ENCODE measurements at regions not wholly inside any gene's neighbourhood (a gene's known extent, or its start where the extent isn't known, plus 50 kb on each side); places are given as distances from the start of the nearest gene placed in this dataset.

DNA sequence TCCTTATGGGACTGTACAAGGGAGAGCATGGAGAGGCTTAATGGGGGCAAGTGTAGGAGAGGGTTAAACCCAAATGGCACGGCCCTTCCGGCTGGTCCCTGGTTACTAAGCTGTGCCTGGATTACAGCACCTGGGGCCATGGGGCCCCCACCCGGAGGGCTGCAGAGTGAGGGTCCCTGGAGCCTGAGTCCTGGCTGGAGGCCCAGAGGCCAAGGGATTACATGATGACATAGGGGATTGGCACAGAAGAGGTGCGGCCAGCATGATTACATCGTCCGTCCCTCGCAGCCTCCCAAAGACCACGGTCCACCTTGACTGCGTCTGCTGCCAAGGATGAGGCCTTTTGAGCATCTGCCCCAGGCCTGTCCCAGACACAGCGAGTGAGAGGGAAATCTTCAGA is 149.4 kb downstream of the URI1 start:
- DNase-seq (ENCODE audit: low read depth) (no peak), FAIRE-seq (no peak)
- Mint-ChIP-seq H3K9me3 (ENCODE audit: unreplicated experiment) (peaks cover 5% of the 10 kb centered on the region), H3K27me3 (ENCODE audit: low read depth, unreplicated experiment) (peaks cover 33% of the 10 kb centered on the region), H3K36me3 (ENCODE audit: low read depth, unreplicated experiment) (no peaks in the 10 kb centered on the region), H3K4me1 (ENCODE audit: low read depth, unreplicated experiment) (no peaks in the 10 kb centered on the region), H3K4me3 (ENCODE audit: unreplicated experiment) (no peak overlapping the region), H3K27ac (ENCODE audit: unreplicated experiment) (no peak overlapping the region)
- Histone ChIP-seq H3K27me3 (ENCODE audit: insufficient read depth, low read length) (no peaks in the 10 kb centered on the region), H3K9ac (ENCODE audit: low read length) (no peak overlapping the region), H3K36me3 (ENCODE audit: insufficient read depth, low read length) (no peaks in the 10 kb centered on the region), H4K20me1 (ENCODE audit: insufficient read depth, low read length) (no peaks in the 10 kb centered on the region), H3K9me3 (ENCODE audit: insufficient read depth, low read depth, low read length) (no peaks in the 10 kb centered on the region), H3K27ac (ENCODE audit: low read depth, low read length) (no peak overlapping the region), H3K4me2 (ENCODE audit: low read length) (no peak overlapping the region), H3K4me3 (ENCODE audit: insufficient read depth, low read depth, low read length) (no peak overlapping the region), H2AFZ (ENCODE audit: low read depth, low read length) (no peak overlapping the region), H3K4me1 (ENCODE audit: insufficient read depth, low read length) (no peaks in the 10 kb centered on the region), H3K79me2 (ENCODE audit: insufficient read depth, low read length) (no peaks in the 10 kb centered on the region)
- no peak for TF ChIP-seq EZH2 (IDR thresholded peaks at IDR 0.05; ENCODE audit: insufficient read depth, low read length)

DNA sequence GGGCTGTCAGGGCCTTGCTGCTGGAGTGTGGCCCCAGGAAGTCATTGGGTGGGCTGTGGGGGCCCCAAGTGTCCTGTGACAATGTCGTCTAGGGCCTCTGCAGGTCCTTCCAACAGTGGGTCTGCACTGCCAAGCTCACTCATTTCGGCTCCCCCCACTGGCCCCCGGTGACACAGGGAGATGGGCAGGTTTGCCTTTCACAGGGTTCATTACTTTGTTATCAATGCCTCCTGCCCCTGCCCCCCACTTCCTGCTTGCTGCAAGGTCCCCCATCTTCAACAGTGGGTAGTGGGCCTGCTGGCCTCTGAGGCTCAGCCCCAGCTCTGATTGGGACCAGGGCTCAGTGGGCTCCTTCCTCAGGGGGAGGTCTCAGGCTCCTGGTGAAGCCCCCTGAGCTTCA is 149.8 kb downstream of the URI1 start:
- H4K20me1 ChIP-seq (ENCODE audit: insufficient read depth, low read length), result no peaks in the 10 kb centered on the region
- Mint-ChIP-seq H3K4me1 (ENCODE audit: low read depth, unreplicated experiment) (no peaks in the 10 kb centered on the region), H3K27ac (ENCODE audit: unreplicated experiment) (no peak overlapping the region), H3K9me3 (ENCODE audit: unreplicated experiment) (peaks cover 5% of the 10 kb centered on the region), H3K27me3 (ENCODE audit: low read depth, unreplicated experiment) (peaks cover 37% of the 10 kb centered on the region), H3K4me3 (ENCODE audit: unreplicated experiment) (no peak overlapping the region), H3K36me3 (ENCODE audit: low read depth, unreplicated experiment) (no peaks in the 10 kb centered on the region)
- H3K4me1 ChIP-seq (ENCODE audit: insufficient read depth, low read length), result no peaks in the 10 kb centered on the region
- H3K9me3 ChIP-seq (ENCODE audit: insufficient read depth, low read depth, low read length), result no peaks in the 10 kb centered on the region
- H3K4me2 ChIP-seq (ENCODE audit: low read length), result no peak overlapping the region
- H3K27ac ChIP-seq (ENCODE audit: low read depth, low read length), result no peak overlapping the region
- H3K9ac ChIP-seq (ENCODE audit: low read length), result no peak overlapping the region
- no peaks in the 10 kb centered on the region for H3K79me2 ChIP-seq (ENCODE audit: insufficient read depth, low read length)
- no peak overlapping the region for H2AFZ ChIP-seq (ENCODE audit: low read depth, low read length)
- FAIRE-seq, result no peak
- DNase-seq (ENCODE audit: low read depth), result no peak
- no peaks in the 10 kb centered on the region for H3K27me3 ChIP-seq (ENCODE audit: insufficient read depth, low read length)
- no peak overlapping the region for H3K4me3 ChIP-seq (ENCODE audit: insufficient read depth, low read depth, low read length)
- no peaks in the 10 kb centered on the region for H3K36me3 ChIP-seq (ENCODE audit: insufficient read depth, low read length)
- no peak for TF ChIP-seq EZH2 (IDR thresholded peaks at IDR 0.05; ENCODE audit: insufficient read depth, low read length)
- TF ChIP-seq, protein P1, sequence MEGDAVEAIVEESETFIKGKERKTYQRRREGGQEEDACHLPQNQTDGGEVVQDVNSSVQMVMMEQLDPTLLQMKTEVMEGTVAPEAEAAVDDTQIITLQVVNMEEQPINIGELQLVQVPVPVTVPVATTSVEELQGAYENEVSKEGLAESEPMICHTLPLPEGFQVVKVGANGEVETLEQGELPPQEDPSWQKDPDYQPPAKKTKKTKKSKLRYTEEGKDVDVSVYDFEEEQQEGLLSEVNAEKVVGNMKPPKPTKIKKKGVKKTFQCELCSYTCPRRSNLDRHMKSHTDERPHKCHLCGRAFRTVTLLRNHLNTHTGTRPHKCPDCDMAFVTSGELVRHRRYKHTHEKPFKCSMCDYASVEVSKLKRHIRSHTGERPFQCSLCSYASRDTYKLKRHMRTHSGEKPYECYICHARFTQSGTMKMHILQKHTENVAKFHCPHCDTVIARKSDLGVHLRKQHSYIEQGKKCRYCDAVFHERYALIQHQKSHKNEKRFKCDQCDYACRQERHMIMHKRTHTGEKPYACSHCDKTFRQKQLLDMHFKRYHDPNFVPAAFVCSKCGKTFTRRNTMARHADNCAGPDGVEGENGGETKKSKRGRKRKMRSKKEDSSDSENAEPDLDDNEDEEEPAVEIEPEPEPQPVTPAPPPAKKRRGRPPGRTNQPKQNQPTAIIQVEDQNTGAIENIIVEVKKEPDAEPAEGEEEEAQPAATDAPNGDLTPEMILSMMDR (IDR thresholded peaks at IDR 0.05; ENCODE audit: insufficient read depth, low read depth, low read length), result no peak

DNA sequence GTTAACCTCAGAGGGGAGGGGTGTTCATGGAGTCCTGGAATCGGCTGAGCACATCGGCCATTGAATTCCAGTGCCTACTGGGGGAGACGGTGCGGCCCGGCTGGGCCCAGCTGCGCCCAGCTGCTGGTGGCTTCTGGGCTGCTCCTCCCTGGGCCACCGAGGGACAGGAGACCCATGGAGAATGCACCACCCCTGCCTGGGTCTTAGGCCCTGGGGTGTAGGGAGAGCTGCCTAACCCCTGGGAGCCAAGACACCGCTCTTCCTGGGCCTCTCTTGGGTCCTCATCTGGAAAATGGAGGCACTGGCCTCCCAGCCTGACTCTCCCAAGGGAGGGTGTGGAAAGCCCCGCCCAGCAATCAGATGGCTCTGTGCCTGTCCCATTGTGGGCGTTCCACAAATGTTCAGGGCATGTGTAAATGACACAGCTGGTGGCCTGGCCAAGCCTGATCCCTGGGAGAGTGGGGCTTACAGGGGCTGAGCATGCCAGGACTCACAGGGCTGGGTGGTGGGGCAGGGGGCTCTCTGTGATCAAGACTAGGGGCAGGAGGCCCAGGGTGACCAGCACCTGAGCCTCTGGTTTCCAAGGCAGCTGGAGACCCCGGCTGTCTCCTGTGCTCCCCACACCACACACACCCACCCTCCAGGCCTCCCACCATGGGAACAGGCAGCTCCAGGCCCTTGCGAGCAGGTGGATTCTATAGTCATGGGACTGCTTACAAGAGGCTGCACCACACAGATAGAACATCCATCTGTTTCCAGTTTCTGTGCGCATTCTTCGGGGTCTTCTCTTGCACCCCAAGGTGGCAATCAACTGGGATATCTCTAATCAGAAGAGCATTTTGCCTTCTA is 150.9 kb downstream of the URI1 start:
- H3K27me3 ChIP-seq (ENCODE audit: insufficient read depth, low read length), result no peaks in the 10 kb centered on the region
- no peak for TF ChIP-seq EZH2 (IDR thresholded peaks at IDR 0.05; ENCODE audit: insufficient read depth, low read length)
- TF ChIP-seq, protein P1 (IDR thresholded peaks at IDR 0.05; ENCODE audit: insufficient read depth, low read depth, low read length), result no peak
- H3K4me1 ChIP-seq (ENCODE audit: insufficient read depth, low read length), result no peaks in the 10 kb centered on the region
- no peak overlapping the region for H3K4me3 Mint-ChIP-seq (ENCODE audit: unreplicated experiment)
- no peaks in the 10 kb centered on the region for H3K4me1 Mint-ChIP-seq (ENCODE audit: low read depth, unreplicated experiment)
- no peak overlapping the region for H3K27ac Mint-ChIP-seq (ENCODE audit: unreplicated experiment)
- H3K9me3 ChIP-seq (ENCODE audit: insufficient read depth, low read depth, low read length), result no peaks in the 10 kb centered on the region
- no peaks in the 10 kb centered on the region for H4K20me1 ChIP-seq (ENCODE audit: insufficient read depth, low read length)
- no peak for FAIRE-seq
- H3K9ac ChIP-seq (ENCODE audit: low read length), result no peak overlapping the region
- no peak for DNase-seq (ENCODE audit: low read depth)
- H3K36me3 Mint-ChIP-seq (ENCODE audit: low read depth, unreplicated experiment), result no peaks in the 10 kb centered on the region
- H3K36me3 ChIP-seq (ENCODE audit: insufficient read depth, low read length), result no peaks in the 10 kb centered on the region
- H3K4me3 ChIP-seq (ENCODE audit: insufficient read depth, low read depth, low read length), result no peak overlapping the region
- H2AFZ ChIP-seq (ENCODE audit: low read depth, low read length), result no peak overlapping the region
- no peak overlapping the region for H3K4me2 ChIP-seq (ENCODE audit: low read length)
- H3K79me2 ChIP-seq (ENCODE audit: insufficient read depth, low read length), result no peaks in the 10 kb centered on the region
- peaks cover 41% of the 10 kb centered on the region for H3K27me3 Mint-ChIP-seq (ENCODE audit: low read depth, unreplicated experiment)
- H3K27ac ChIP-seq (ENCODE audit: low read depth, low read length), result no peak overlapping the region
- no peaks in the 10 kb centered on the region for H3K9me3 Mint-ChIP-seq (ENCODE audit: unreplicated experiment)
